Right cardiac atrium (tissue), 5 donors: ENCODE measurements at regions not wholly inside any gene's neighbourhood (a gene's known extent, or its start where the extent isn't known, plus 50 kb on each side); places are given as distances from the start of the nearest gene placed in this dataset.

Experiments
- ATAC-seq, 2 donors: fragments of 200-7000 bp; cut with Tn5 transposase; one replicate each; pipeline versions ENCODE4 v1.8.0 to v1.9.1; 2020; ENCODE audit warnings: moderate library complexity in 2 of 2, mild to moderate bottlenecking in 1 of 2
- DNase-seq, 3 donors: peaks; one replicate each; pipeline ENCODE4 v3.0.0-alpha.2; 2020
- H3K27ac ChIP-seq: one replicate; pipeline ENCODE4 v1.5.1; 2013; ENCODE audit warnings: mild to moderate bottlenecking, low read length, control low read depth, moderate library complexity
- H3K27me3 ChIP-seq: one replicate; pipeline ENCODE4 v1.6.1; 2013; ENCODE audit not compliant: control insufficient read depth, insufficient read depth
- H3K4me1 ChIP-seq: one replicate; pipeline ENCODE4 v1.6.1; 2013; ENCODE audit warnings: low read length; ENCODE audit not compliant: control insufficient read depth, insufficient read depth
- H3K4me3 ChIP-seq: one replicate; pipeline ENCODE4 v1.5.1; 2013; ENCODE audit warnings: low read length, control low read depth
- H3K9me3 ChIP-seq: one replicate; pipeline ENCODE4 v1.6.1; 2013; ENCODE audit warnings: low read length; ENCODE audit not compliant: control insufficient read depth
- WGBS: extraction: QIAGEN DNeasy Blood & Tissue Kit; methylation state at CpG from one replicate; pipeline ENCODE4 v1.1.7; 2013; 5-methylcytosine and 5-hydroxymethylcytosine counted together
- intact Hi-C, 4 donors: fragments of 100-400 bp; cut with DNase I; formaldehyde crosslinking; loops; one replicate each; pipeline versions ENCODE4 v1.11.0 to v1.14.0; 2022 to 2023
- donor health status: healthy with polysubstance abuse.
- donor health status: DM: no; HTN: yes; CAD: no.
- donor health status: DM: no; HTN: no; CAD: no.
- donor health status: DM: no; HTN: yes; CAD: no; lungs with severe emphysema.
- donor health status: DM: yes; HTN: yes; CAD: no.

- DNase-seq (no peak), ATAC-seq (no peak)
- Histone ChIP-seq H3K9me3 (no peaks in the 10 kb centered on the region), H3K4me3 (no peak overlapping the region), H3K27me3 (no peaks in the 10 kb centered on the region), H3K27ac (no peak overlapping the region), H3K4me1 (no peaks in the 10 kb centered on the region)
- intact Hi-C loops = no loop called here
- WGBS = 67% methylated on average over 3 of the region's 3 CpGs
Measured at GRCh38 chr13:67696775-67697174, 466.6 kb upstream of the PCDH9 start.

DNA sequence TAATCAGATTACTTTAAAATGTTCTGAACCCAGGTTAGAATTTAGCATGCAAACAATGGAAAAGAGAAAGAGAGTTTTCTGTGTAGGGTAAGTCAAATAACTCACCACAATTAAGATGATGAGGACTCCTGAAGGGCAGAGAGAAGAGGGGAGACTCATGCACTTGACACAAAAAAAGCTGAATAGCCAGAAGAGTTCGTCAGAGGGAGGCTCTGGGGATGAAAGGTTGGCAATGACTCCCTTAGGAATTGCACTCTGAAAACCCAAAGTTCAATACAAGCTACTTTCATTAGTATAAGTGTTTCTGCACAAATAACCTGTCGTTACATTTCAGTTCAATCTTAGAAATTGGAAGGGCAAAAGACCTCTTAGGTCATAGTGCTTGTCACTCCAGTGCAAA lies 434.4 kb upstream of the PCDH9 start:
- intact Hi-C loops = no loop called here
- WGBS = 38% methylated on average over 2 of the region's 2 CpGs
- H3K27me3 ChIP-seq = no peaks in the 10 kb centered on the region
- no peak for DNase-seq
- no peak overlapping the region for H3K4me3 ChIP-seq
- no peaks in the 10 kb centered on the region for H3K4me1 ChIP-seq
- H3K27ac ChIP-seq = no peak overlapping the region
- no peak for ATAC-seq
- no peaks in the 10 kb centered on the region for H3K9me3 ChIP-seq

- H3K9me3 ChIP-seq = no peaks in the 10 kb centered on the region
- H3K4me3 ChIP-seq = no peak overlapping the region
- no peak for ATAC-seq
- intact Hi-C loops = no loop called here
- H3K4me1 ChIP-seq = no peaks in the 10 kb centered on the region
- no peak for DNase-seq
- no peaks in the 10 kb centered on the region for H3K27me3 ChIP-seq
- WGBS = 86% methylated on average over 3 of the region's 3 CpGs
- no peak overlapping the region for H3K27ac ChIP-seq
Measured at GRCh38 chr13:67662997-67663396, 432.9 kb upstream of the PCDH9 start.

DNA sequence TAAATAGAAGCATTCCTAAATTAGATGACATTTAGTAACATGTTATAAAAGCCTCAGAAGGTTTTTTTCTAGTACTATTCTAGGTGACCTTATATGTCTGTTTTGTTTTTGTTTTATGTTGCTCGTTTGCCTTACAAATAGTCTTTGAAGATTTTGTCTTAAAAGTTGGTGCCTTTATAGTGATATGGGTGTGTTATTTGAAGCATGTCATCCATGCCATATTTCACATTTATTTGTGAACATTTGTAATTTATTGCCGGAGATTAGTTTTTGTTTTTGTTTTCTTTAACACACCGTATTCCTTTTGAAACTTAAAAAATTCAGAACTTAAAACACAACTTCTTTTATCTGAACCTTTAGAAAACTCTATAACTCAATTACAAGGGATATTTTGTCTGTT lies 422.8 kb upstream of the PCDH9 start:
- DNase-seq = no peak
- 71% methylated on average over 3 of the region's 3 CpGs for WGBS
- Histone ChIP-seq H3K27ac (no peak overlapping the region), H3K4me1 (no peaks in the 10 kb centered on the region), H3K4me3 (no peak overlapping the region), H3K27me3 (no peaks in the 10 kb centered on the region), H3K9me3 (no peaks in the 10 kb centered on the region)
- intact Hi-C loops = no loop called here
- ATAC-seq = no peak

- intact Hi-C loops = no loop called here
- no peaks in the 10 kb centered on the region for H3K27me3 ChIP-seq
Measured at GRCh38 chr13:67651908-67652465, 421.9 kb upstream of the PCDH9 start.

GRCh38 chr13:67650471-67650870 lies 420.3 kb upstream of the PCDH9 start:
- no peak for DNase-seq

More at GRCh38 chr13:67651908-67652465, 421.9 kb upstream of the PCDH9 start:
- H3K27ac ChIP-seq = no peak overlapping the region
- H3K9me3 ChIP-seq = no peaks in the 10 kb centered on the region
- ATAC-seq (no peak), DNase-seq (no peak)
- H3K4me3 ChIP-seq = no peak overlapping the region
- 29% methylated on average over 3 of the region's 3 CpGs for whole genome bisulfite sequencing
- no peaks in the 10 kb centered on the region for H3K4me1 ChIP-seq

DNA sequence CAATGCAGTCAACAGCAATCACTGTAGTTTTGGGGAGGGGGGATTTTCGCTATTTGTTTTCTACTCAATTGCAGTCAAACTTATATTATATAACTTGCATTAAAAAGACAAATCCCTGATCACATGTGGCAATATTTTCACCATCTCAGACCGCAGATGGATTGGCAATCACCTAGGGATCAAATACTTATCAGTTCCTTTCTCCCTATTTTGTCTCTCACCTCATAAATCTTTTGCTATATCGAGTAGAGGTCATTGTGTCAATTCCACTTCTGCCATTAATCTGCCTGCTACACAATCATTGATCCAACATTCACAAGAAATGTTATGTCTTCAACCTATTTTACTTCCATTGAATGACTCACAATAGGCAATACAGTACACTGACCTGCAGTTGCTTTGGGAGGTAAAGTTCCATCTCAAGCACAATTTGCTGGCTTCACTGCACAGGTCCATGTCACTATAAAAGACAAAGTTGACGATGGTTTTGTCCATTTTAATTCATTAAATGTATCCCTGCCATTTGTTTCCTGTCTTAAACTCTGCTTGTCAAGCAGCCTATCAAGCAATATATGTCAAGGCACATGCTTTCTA lies 415.8 kb upstream of the PCDH9 start:
- no peak overlapping the region for H3K27ac ChIP-seq
- ATAC-seq (no peak), DNase-seq (no peak)
- H3K4me1 ChIP-seq = no peaks in the 10 kb centered on the region
- no peaks in the 10 kb centered on the region for H3K9me3 ChIP-seq
- 65% methylated on average over 4 of the region's 4 CpGs for WGBS
- H3K27me3 ChIP-seq = no peaks in the 10 kb centered on the region
- no peak overlapping the region for H3K4me3 ChIP-seq
- intact Hi-C loops = no loop called here

More at GRCh38 chr13:67650471-67650870, 420.3 kb upstream of the PCDH9 start:
- no peak for ATAC-seq
- Histone ChIP-seq H3K27me3 (no peaks in the 10 kb centered on the region), H3K4me1 (no peaks in the 10 kb centered on the region), H3K9me3 (no peaks in the 10 kb centered on the region), H3K4me3 (no peak overlapping the region), H3K27ac (no peak overlapping the region)
- intact Hi-C loops = no loop called here
- WGBS = 87% methylated on average over 1 of the region's 1 CpG

DNA sequence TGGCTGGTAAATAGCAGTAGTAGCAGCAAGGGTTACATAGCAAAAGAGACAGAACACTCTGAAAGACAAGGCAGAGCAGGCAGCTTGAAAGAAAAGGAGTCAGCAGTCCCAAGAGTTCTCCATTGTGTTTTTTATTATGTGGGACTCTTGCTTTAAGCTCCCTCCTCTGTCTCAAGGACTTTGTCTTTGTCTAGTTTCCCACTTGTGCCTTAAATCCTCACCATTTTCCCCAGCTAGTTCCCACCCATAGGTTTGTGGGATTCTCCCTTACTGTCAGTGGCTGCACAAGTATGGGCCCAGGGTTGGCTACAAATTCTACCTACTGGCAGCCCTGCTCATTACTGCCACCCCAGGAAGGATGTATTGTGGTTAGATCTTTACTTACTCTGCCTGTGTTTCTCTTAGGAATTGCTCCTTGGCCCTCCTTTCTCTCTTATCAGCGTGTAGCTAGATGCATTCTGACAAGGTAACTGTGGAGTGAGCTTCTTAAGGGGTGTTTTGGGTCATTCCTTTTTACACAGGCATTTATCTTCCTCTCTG lies 413.4 kb upstream of the PCDH9 start:
- 31% methylated on average over 1 of the region's 1 CpG for WGBS
- intact Hi-C loops = no loop called here
- Histone ChIP-seq H3K4me3 (no peak overlapping the region), H3K27ac (no peak overlapping the region), H3K4me1 (no peaks in the 10 kb centered on the region), H3K27me3 (no peaks in the 10 kb centered on the region), H3K9me3 (no peaks in the 10 kb centered on the region)
- DNase-seq = no peak
- ATAC-seq = no peak

- H3K4me3 ChIP-seq = no peak overlapping the region
- H3K9me3 ChIP-seq = no peaks in the 10 kb centered on the region
- no peaks in the 10 kb centered on the region for H3K4me1 ChIP-seq
- ATAC-seq = no peak
- no peak for DNase-seq
- H3K27me3 ChIP-seq = no peaks in the 10 kb centered on the region
- intact Hi-C loops = no loop called here
- H3K27ac ChIP-seq = no peak overlapping the region
Measured at GRCh38 chr13:67642657-67643056, 412.5 kb upstream of the PCDH9 start.

DNA sequence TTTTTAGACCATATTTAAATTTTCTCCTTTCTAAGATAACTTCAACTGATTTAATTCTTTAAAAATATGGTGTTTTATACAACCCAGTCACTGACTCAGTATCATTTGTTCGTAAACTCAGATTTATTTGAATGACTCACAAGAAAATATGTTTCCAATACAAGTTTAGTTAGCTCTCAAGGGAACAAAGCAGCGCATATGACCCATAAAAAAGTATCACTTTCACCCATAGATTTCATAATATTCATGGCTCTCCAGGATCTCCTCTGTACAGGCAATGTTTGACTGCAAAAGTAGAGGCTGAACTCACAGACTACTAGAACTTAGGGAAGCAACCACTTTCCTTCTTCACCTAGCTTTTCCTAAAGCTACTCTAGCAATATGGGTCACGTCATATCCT lies 405.6 kb upstream of the PCDH9 start:
- intact Hi-C loops = no loop called here
- 77% methylated on average over 3 of the region's 3 CpGs for WGBS
- no peak for ATAC-seq

GRCh38 chr13:67632590-67632989 lies 402.5 kb upstream of the PCDH9 start:
- DNase-seq (no peak), ATAC-seq (no peak)
- no peak overlapping the region for H3K27ac ChIP-seq
- no peaks in the 10 kb centered on the region for H3K9me3 ChIP-seq
- intact Hi-C loops = no loop called here
- no peaks in the 10 kb centered on the region for H3K4me1 ChIP-seq
- WGBS = 48% methylated on average over 1 of the region's 1 CpG
- no peak overlapping the region for H3K4me3 ChIP-seq
- H3K27me3 ChIP-seq = no peaks in the 10 kb centered on the region

More for the DNA sequence above, 405.6 kb upstream of the PCDH9 start:
- no peak for DNase-seq
- no peak overlapping the region for H3K4me3 ChIP-seq
- no peaks in the 10 kb centered on the region for H3K4me1 ChIP-seq
- H3K9me3 ChIP-seq = no peaks in the 10 kb centered on the region
- H3K27ac ChIP-seq = no peak overlapping the region
- H3K27me3 ChIP-seq = no peaks in the 10 kb centered on the region

DNA sequence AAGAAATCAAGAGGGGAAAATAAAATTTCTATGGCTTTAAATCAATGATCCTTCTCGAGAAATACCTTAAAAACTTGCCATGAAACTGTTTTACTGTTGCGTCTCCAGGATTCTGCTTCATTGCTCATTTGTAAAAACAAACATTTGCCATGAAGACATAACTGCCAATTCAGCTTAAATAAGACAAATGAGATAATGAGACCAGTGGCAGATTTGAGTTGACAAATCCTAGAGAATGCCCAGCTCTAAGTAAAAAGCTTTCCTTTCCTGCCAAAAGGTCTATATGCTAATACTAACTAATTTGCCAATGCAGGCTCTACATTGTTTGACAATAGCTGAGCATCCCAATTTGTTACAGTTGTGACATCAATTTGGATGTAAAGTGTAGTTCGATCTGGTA lies 400.5 kb upstream of the PCDH9 start:
- no peak overlapping the region for H3K27ac ChIP-seq
- WGBS = 76% methylated on average over 3 of the region's 3 CpGs
- no peaks in the 10 kb centered on the region for H3K4me1 ChIP-seq
- DNase-seq = no peak
- no peaks in the 10 kb centered on the region for H3K9me3 ChIP-seq
- intact Hi-C loops = no loop called here
- H3K27me3 ChIP-seq = no peaks in the 10 kb centered on the region
- H3K4me3 ChIP-seq = no peak overlapping the region
- ATAC-seq = no peak
